Glutamatergic neuron (in vitro differentiated cells): ENCODE measurements at regions not wholly inside any gene's neighbourhood (a gene's known extent, or its start where the extent isn't known, plus 50 kb on each side); places are given as distances from the start of the nearest gene placed in this dataset.

Source experiments
- DNase-seq: peaks from one replicate; pipeline ENCODE4 v3.0.0; 2022
- H3K27ac Mint-ChIP-seq: one replicate; pipeline ENCODE4 v1.8.0; 2020; ENCODE audit warnings: mild to moderate bottlenecking, mixed read lengths, inconsistent platforms; ENCODE audit not compliant: unreplicated experiment
- H3K27me3 Mint-ChIP-seq: one replicate; pipeline ENCODE4 v1.8.0; 2020; ENCODE audit warnings: mild to moderate bottlenecking, moderate library complexity, mixed read lengths, inconsistent platforms; ENCODE audit not compliant: unreplicated experiment
- H3K36me3 Mint-ChIP-seq: one replicate; pipeline ENCODE4 v1.8.0; 2020; ENCODE audit warnings: mild to moderate bottlenecking, mixed read lengths, inconsistent platforms; ENCODE audit not compliant: unreplicated experiment
- H3K4me1 Mint-ChIP-seq: one replicate; pipeline ENCODE4 v1.8.0; 2020; ENCODE audit warnings: mild to moderate bottlenecking, low read depth, mixed read lengths, inconsistent platforms; ENCODE audit not compliant: unreplicated experiment
- H3K4me3 Mint-ChIP-seq: one replicate; pipeline ENCODE4 v1.8.0; 2020; ENCODE audit warnings: mild to moderate bottlenecking, mixed read lengths, inconsistent platforms; ENCODE audit not compliant: unreplicated experiment
- H3K9me3 Mint-ChIP-seq: one replicate; pipeline ENCODE4 v1.8.0; 2020; ENCODE audit warnings: mild to moderate bottlenecking, moderate library complexity, mixed read lengths, inconsistent platforms; ENCODE audit not compliant: unreplicated experiment
- TF ChIP-seq, protein P1 (sequence below): fragments of 200-600 bp; sonication (generic); IDR thresholded peaks from one replicate; pipeline ENCODE4 v1.5.0; 2021; ENCODE audit not compliant: partially characterized antibody, unreplicated experiment

GRCh38 chr3:19735111-19735510, 198.9 kb downstream of the EFHB start:
- no peaks in the 10 kb centered on the region for H3K27me3 Mint-ChIP-seq
- DNase-seq: no peak
- H3K27ac Mint-ChIP-seq: no peak overlapping the region
- no peaks in the 10 kb centered on the region for H3K36me3 Mint-ChIP-seq
- H3K9me3 Mint-ChIP-seq: no peaks in the 10 kb centered on the region
- TF ChIP-seq, protein P1, sequence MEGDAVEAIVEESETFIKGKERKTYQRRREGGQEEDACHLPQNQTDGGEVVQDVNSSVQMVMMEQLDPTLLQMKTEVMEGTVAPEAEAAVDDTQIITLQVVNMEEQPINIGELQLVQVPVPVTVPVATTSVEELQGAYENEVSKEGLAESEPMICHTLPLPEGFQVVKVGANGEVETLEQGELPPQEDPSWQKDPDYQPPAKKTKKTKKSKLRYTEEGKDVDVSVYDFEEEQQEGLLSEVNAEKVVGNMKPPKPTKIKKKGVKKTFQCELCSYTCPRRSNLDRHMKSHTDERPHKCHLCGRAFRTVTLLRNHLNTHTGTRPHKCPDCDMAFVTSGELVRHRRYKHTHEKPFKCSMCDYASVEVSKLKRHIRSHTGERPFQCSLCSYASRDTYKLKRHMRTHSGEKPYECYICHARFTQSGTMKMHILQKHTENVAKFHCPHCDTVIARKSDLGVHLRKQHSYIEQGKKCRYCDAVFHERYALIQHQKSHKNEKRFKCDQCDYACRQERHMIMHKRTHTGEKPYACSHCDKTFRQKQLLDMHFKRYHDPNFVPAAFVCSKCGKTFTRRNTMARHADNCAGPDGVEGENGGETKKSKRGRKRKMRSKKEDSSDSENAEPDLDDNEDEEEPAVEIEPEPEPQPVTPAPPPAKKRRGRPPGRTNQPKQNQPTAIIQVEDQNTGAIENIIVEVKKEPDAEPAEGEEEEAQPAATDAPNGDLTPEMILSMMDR: no peak
- no peak overlapping the region for H3K4me3 Mint-ChIP-seq
- peaks cover 6% of the 10 kb centered on the region for H3K4me1 Mint-ChIP-seq

DNA sequence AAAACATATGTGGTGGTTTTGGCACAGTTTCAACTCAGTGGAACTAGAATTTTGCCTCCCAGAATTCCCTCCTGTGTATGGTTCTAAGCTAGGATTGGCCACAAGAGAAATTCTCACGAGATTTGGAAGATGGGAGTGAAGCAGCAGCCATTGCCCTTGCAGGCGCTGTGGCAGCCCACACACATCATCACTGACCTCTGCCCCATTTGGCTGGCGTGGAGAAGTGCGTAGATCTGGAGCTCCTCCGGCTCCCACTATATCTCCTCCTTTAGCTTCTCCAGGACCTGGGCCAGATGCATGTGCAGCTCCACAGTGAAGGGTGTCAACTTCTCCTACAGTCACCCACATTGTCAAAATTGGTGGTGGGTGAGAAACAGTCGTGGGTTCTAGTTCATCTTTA, 199.6 kb downstream of the EFHB start:
- Mint-ChIP-seq H3K27ac (no peak overlapping the region), H3K27me3 (no peaks in the 10 kb centered on the region), H3K36me3 (no peaks in the 10 kb centered on the region), H3K4me1 (peaks cover 6% of the 10 kb centered on the region), H3K4me3 (no peak overlapping the region), H3K9me3 (no peaks in the 10 kb centered on the region)
- TF ChIP-seq, protein P1: no peak
- no peak for DNase-seq

DNA sequence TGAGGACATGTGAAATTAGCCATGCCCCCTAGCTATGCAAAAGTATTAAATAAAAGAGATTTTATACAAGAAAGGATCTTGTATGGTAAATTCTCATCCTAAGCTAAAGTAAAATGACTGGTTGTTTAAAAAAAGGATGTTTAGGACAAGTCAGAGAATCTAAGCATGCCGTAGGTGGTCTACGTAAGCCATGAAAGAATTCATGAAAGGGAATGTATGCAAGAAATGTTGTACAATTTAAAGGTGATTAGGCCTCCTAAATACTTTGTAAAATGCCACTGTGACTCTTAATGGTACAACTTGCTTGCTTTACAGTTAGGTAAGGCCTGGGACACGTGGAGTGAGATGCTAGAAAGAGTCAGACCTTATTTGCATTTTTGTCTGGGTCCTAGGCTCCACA, 209.0 kb downstream of the EFHB start:
- Mint-ChIP-seq H3K27ac (no peak overlapping the region), H3K27me3 (no peaks in the 10 kb centered on the region), H3K36me3 (peaks cover 4% of the 10 kb centered on the region), H3K4me1 (no peaks in the 10 kb centered on the region), H3K4me3 (no peak overlapping the region), H3K9me3 (peaks cover 3% of the 10 kb centered on the region)
- TF ChIP-seq, protein P1: no peak
- no peak for DNase-seq

DNA sequence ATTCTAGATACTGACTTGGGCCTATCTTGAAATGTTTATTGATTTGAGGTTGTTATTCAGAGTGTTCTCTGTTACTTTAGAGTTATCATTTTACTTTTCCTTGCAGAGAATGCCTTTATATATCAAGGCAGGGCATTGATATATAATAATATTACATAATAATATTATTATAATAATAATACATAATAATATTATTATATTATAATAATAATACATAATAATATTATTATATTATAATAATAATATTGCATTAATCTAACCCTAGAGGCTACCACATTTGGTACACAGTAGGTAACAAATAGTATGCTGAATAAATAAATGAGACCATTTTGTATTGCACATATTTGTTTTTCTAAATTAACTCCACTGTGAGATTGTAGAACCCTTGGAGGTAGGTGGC, 216.3 kb downstream of the EFHB start:
- DNase-seq: no peak
- Mint-ChIP-seq H3K4me1 (no peaks in the 10 kb centered on the region), H3K27ac (no peak overlapping the region)

GRCh38 chr3:19711160-19711782, 222.7 kb downstream of the EFHB start:
- no peak for DNase-seq
- Mint-ChIP-seq H3K27ac (no peak overlapping the region), H3K27me3 (no peaks in the 10 kb centered on the region), H3K4me1 (no peaks in the 10 kb centered on the region), H3K4me3 (no peak overlapping the region), H3K36me3 (no peaks in the 10 kb centered on the region), H3K9me3 (peaks cover 1% of the 10 kb centered on the region)
- TF ChIP-seq, protein P1: no peak

More for the DNA sequence above, 216.3 kb downstream of the EFHB start:
- Mint-ChIP-seq H3K4me3 (no peak overlapping the region), H3K9me3 (peaks cover 3% of the 10 kb centered on the region), H3K36me3 (peaks cover 4% of the 10 kb centered on the region), H3K27me3 (no peaks in the 10 kb centered on the region)
- TF ChIP-seq, protein P1: no peak
